NCI-H2196 treated with DMSO at 0.1 percent for 48 hours (cell line): ENCODE measurements at regions not wholly inside any gene's neighbourhood (a gene's known extent, or its start where the extent isn't known, plus 50 kb on each side); places are given as distances from the start of the nearest gene placed in this dataset.
"Not testable (repeated sequence)": the region's sequence is repeated elsewhere in the genome, so short reads cannot be mapped to it uniquely, and the experiment has no call there.

Experiments used
- DNase-seq: peaks from one replicate; lab custom pipeline; 2025; ENCODE audit not compliant: unreplicated experiment; lab: John Stamatoyannopoulos, UW

GRCh38 chr7:76971201-76971600 lies 61.0 kb downstream of the SPDYE17 start:
- DNase-seq = not testable (repeated sequence)

GRCh38 chr7:76969892-76970291 lies 62.3 kb downstream of the SPDYE17 start:
- not testable (repeated sequence) for DNase-seq

- not testable (repeated sequence) for DNase-seq
These were observed 66.2 kb downstream of the SPDYE17 start for GRCh38 chr7:76965731-76966548.

GRCh38 chr7:76964050-76964449 lies 68.1 kb downstream of the SPDYE17 start:
- not testable (repeated sequence) for DNase-seq

GRCh38 chr7:76963061-76963460 lies 69.1 kb downstream of the SPDYE17 start:
- DNase-seq = not testable (repeated sequence)

GRCh38 chr7:76960400-76960986 lies 71.7 kb downstream of the SPDYE17 start:
- not testable (repeated sequence) for DNase-seq

- DNase-seq = not testable (repeated sequence)
These were observed 72.4 kb downstream of the SPDYE17 start for GRCh38 chr7:76959573-76960399.

GRCh38 chr7:76956531-76956930 lies 75.6 kb downstream of the SPDYE17 start:
- not testable (repeated sequence) for DNase-seq

- DNase-seq = not testable (repeated sequence)
These were observed 77.0 kb downstream of the SPDYE17 start for GRCh38 chr7:76955124-76955523.

- not testable (repeated sequence) for DNase-seq
These were observed 87.6 kb downstream of the SPDYE17 start for GRCh38 chr7:76944603-76945002.

- DNase-seq = not testable (repeated sequence)
These were observed 90.1 kb downstream of the SPDYE17 start for GRCh38 chr7:76941809-76942765.

GRCh38 chr7:76937781-76938180 lies 94.4 kb downstream of the SPDYE17 start:
- DNase-seq = not testable (repeated sequence)

- DNase-seq = not testable (repeated sequence)
These were observed 94.8 kb downstream of the SPDYE17 start for GRCh38 chr7:76937330-76937729.

GRCh38 chr7:76936346-76936745 lies 95.8 kb downstream of the SPDYE17 start:
- DNase-seq = not testable (repeated sequence)

GRCh38 chr7:76934711-76935110 lies 97.5 kb downstream of the SPDYE17 start:
- not testable (repeated sequence) for DNase-seq

GRCh38 chr7:76932957-76933356 lies 99.2 kb downstream of the SPDYE17 start:
- not testable (repeated sequence) for DNase-seq

- not testable (repeated sequence) for DNase-seq
These were observed 100.7 kb downstream of the SPDYE17 start for GRCh38 chr7:76931441-76931840.

GRCh38 chr7:76930416-76930815 lies 101.7 kb downstream of the SPDYE17 start:
- DNase-seq = not testable (repeated sequence)

- not testable (repeated sequence) for DNase-seq
These were observed 103.4 kb downstream of the SPDYE17 start for GRCh38 chr7:76928751-76929150.

GRCh38 chr7:76927741-76928393 lies 104.3 kb downstream of the SPDYE17 start:
- DNase-seq = not testable (repeated sequence)
